PC-3 (cell line): ENCODE measurements at regions not wholly inside any gene's neighbourhood (a gene's known extent, or its start where the extent isn't known, plus 50 kb on each side); places are given as distances from the start of the nearest gene placed in this dataset.
A peak's percentile ranks its signal among the peaks of the same experiment; 100 is the strongest.

Experiments
- ATAC-seq: fragments of 200-7000 bp; cut with Tn5 transposase; 2 replicates; pipeline ENCODE4 v1.9.1; 2020; ENCODE audit warnings: mild to moderate bottlenecking, moderate library complexity
- BruUV-seq: library from RNA; stranded (reverse); fragments of 400-500 nt; replicated peaks from 2 replicates; lab custom pipeline; 2021; lab: Mats Ljungman, UMichigan
- CTCF ChIA-PET: fragments of 300-600 bp; sonication (Branson Sonifier 250); formaldehyde crosslinking; loops from one replicate; lab custom pipeline; 2022; ENCODE audit warnings: antibody characterized with exemption; lab: Charles Lee
- POLR2A ChIA-PET: fragments of 300-600 bp; sonication (Branson Sonifier 250); formaldehyde crosslinking; loops from one replicate; lab custom pipeline; 2022; ENCODE audit warnings: antibody characterized with exemption; ENCODE audit not compliant: unreplicated experiment; lab: Charles Lee
- DNase-seq: peaks from one replicate; pipeline ENCODE4 v3.0.0-alpha.2; 2015
- H2AFZ ChIP-seq: fragments of 300-600 bp; sonication (generic); 2 replicates; pipeline ENCODE4 v1.6.0; 2016; ENCODE audit warnings: antibody characterized with exemption, low read length
- H3F3A ChIP-seq: fragments of 300-600 bp; sonication (generic); one replicate; pipeline ENCODE4 v1.6.0; 2017; ENCODE audit warnings: antibody characterized with exemption, low read length, control low read depth, mild to moderate bottlenecking; ENCODE audit not compliant: unreplicated experiment
- H3K27ac ChIP-seq: fragments of 300-600 bp; sonication (generic); 2 replicates; pipeline ENCODE4 v1.5.1; 2016; ENCODE audit warnings: mild to moderate bottlenecking, low read length
- H3K27me3 ChIP-seq: fragments of 300-600 bp; sonication (generic); 2 replicates; pipeline ENCODE4 v1.6.1; 2016; ENCODE audit warnings: low read length, mixed read lengths
- H3K36me3 ChIP-seq: fragments of 300-600 bp; sonication (generic); 2 replicates; pipeline ENCODE4 v1.6.1; 2016; ENCODE audit warnings: low read depth, mixed run types, low read length, mixed read lengths
- H3K4me1 ChIP-seq: fragments of 300-600 bp; sonication (generic); 2 replicates; pipeline ENCODE4 v1.5.1; 2016; ENCODE audit warnings: low read length; ENCODE audit not compliant: insufficient read depth
- H3K4me2 ChIP-seq: fragments of 300-600 bp; sonication (generic); 2 replicates; pipeline ENCODE4 v1.6.0; 2016; ENCODE audit warnings: low read length
- H3K4me3 ChIP-seq: fragments of 300-600 bp; sonication (generic); 2 replicates; pipeline ENCODE4 v1.5.1; 2016; ENCODE audit warnings: mild to moderate bottlenecking, low read length, mixed read lengths
- H3K79me2 ChIP-seq: fragments of 300-600 bp; sonication (generic); 2 replicates; pipeline ENCODE4 v1.6.1; 2017; ENCODE audit warnings: low read length, mixed read lengths
- H3K9ac ChIP-seq: fragments of 300-600 bp; sonication (generic); 2 replicates; pipeline ENCODE4 v1.6.0; 2016; ENCODE audit warnings: mild to moderate bottlenecking, low read length
- H3K9me2 ChIP-seq: fragments of 300-600 bp; sonication (generic); replicated peaks from 2 replicates; pipeline ENCODE4 v1.6.1; 2016; ENCODE audit warnings: mixed run types, low read length, mixed read lengths
- H3K9me3 ChIP-seq: fragments of 300-600 bp; sonication (generic); 2 replicates; pipeline ENCODE4 v1.6.1; 2016; ENCODE audit warnings: low read length, mixed read lengths
- H4K20me1 ChIP-seq: fragments of 300-600 bp; sonication (generic); 2 replicates; pipeline ENCODE4 v1.6.1; 2016; ENCODE audit warnings: low read length, mixed read lengths
- EZH2 ChIP-seq: fragments of 300-600 bp; sonication (generic); IDR thresholded peaks from one replicate; pipeline ENCODE4 v1.6.1; 2017; ENCODE audit warnings: antibody characterized with exemption, mild to moderate bottlenecking, low read length; ENCODE audit not compliant: unreplicated experiment
- EZH2phosphoT487 ChIP-seq: fragments of 300-600 bp; sonication (generic); IDR thresholded peaks from 2 replicates; pipeline ENCODE4 v1.6.1; 2018; ENCODE audit warnings: mild to moderate bottlenecking, antibody characterized with exemption, low read length, borderline replicate concordance
- intact Hi-C: fragments of 100-400 bp; cut with micrococcal nuclease; formaldehyde crosslinking; loops from 2 replicates; pipeline ENCODE4 v1.9.0; 2023
- TF ChIP-seq, protein P1 (sequence below): fragments of 300-600 bp; sonication (generic); conservative IDR thresholded peaks from 2 replicates; pipeline ENCODE4 v1.5.1; 2017; ENCODE audit warnings: antibody characterized with exemption, low read depth, mild to moderate bottlenecking, low read length

DNA sequence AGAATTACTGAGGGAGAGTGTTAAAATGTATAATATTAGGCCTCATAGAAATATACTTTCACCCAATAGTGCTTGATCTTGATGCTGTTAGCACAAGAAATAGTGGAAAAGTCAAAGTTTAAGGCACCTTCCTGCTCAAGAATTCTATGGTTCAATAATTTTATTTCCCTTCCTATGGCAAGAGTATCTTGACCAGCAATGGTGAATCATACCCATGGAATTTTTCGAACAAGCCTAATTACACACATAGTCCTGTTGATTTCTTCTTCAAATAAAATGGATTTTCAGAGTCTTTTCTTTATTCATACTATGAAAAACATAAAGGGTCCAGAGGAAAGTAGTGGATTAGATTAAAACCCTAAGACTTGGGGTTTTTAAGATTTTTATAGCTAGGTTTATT, 810.6 kb downstream of the CDH11 start:
- Histone ChIP-seq H3F3A (no peaks in the 10 kb centered on the region), H3K4me2 (peak overlapping the region; percentile 12; the same call in 1 of the 2 replicates), H3K27me3 (no peaks in the 10 kb centered on the region), H4K20me1 (no peaks in the 10 kb centered on the region), H3K4me3 (no peak overlapping the region), H3K27ac (no peak overlapping the region), H3K9ac (no peak overlapping the region), H3K9me2 (no peaks in the 10 kb centered on the region), H3K4me1 (peaks cover 10% of the 10 kb centered on the region; the same call in 1 of the 2 replicates), H3K79me2 (no peaks in the 10 kb centered on the region), H3K9me3 (no peaks in the 10 kb centered on the region), H2AFZ (no peak overlapping the region), H3K36me3 (no peaks in the 10 kb centered on the region)
- ATAC-seq (peak; percentile 70), DNase-seq (peak; percentile 48)
- no TSS peak for BruUV-seq
- ChIA-PET POLR2A (no interaction called here), CTCF (no interaction called here)
- TF ChIP-seq EZH2, result no peak
- TF ChIP-seq, protein P1, sequence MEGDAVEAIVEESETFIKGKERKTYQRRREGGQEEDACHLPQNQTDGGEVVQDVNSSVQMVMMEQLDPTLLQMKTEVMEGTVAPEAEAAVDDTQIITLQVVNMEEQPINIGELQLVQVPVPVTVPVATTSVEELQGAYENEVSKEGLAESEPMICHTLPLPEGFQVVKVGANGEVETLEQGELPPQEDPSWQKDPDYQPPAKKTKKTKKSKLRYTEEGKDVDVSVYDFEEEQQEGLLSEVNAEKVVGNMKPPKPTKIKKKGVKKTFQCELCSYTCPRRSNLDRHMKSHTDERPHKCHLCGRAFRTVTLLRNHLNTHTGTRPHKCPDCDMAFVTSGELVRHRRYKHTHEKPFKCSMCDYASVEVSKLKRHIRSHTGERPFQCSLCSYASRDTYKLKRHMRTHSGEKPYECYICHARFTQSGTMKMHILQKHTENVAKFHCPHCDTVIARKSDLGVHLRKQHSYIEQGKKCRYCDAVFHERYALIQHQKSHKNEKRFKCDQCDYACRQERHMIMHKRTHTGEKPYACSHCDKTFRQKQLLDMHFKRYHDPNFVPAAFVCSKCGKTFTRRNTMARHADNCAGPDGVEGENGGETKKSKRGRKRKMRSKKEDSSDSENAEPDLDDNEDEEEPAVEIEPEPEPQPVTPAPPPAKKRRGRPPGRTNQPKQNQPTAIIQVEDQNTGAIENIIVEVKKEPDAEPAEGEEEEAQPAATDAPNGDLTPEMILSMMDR, result no peak
- TF ChIP-seq EZH2phosphoT487, result no peak
- intact Hi-C loops, result no loop called here

DNA sequence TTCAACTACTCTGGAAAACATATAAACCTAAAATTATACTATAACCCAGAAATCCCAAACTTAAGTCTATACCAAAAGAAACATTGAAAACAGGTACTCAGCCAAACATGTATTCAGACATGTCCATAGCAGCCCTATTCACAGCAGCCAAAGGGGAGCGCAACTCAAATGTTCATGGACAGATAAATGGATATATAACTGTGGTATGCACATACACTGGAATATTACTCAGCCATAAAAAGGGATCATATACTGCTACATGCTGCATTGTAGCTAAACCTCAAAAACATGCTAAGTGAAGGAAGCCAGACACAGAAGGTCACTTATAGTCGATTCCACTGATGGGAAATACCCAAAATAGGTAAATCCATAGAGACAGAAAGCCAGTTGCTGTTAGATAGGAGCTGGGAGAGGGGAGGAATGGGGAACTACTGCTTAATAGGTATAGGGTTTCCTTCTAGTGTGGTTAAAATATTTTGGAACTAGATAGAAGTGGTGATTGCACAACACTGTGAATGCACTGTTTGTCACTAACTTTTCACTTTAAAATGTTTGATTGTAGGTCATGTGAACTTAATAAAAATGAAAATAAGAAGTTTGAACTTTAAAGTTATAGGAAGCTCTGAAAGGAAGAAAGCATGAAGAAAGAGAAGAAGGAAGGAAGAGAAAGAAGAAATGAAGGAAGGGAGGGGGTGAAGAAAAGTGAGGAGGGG, 812.3 kb downstream of the CDH11 start:
- H3K79me2 ChIP-seq, result no peaks in the 10 kb centered on the region
- no TSS peak for BruUV-seq
- no peaks in the 10 kb centered on the region for H3K9me3 ChIP-seq
- H3F3A ChIP-seq, result no peaks in the 10 kb centered on the region
- ATAC-seq (no peak), DNase-seq (no peak)
- H3K4me3 ChIP-seq, result no peak overlapping the region
- H3K9me2 ChIP-seq, result no peaks in the 10 kb centered on the region
- no peak overlapping the region for H3K4me2 ChIP-seq
- intact Hi-C loops, result no loop called here
- no peak overlapping the region for H3K9ac ChIP-seq
- ChIA-PET POLR2A (no interaction called here), CTCF (no interaction called here)
- H4K20me1 ChIP-seq, result no peaks in the 10 kb centered on the region
- H3K27ac ChIP-seq, result no peak overlapping the region
- no peaks in the 10 kb centered on the region for H3K36me3 ChIP-seq
- no peak overlapping the region for H2AFZ ChIP-seq
- no peak for TF ChIP-seq EZH2
- TF ChIP-seq, protein P1, result no peak
- no peak for TF ChIP-seq EZH2phosphoT487
- peaks cover 10% of the 10 kb centered on the region; the same call in 1 of the 2 replicates for H3K4me1 ChIP-seq
- no peaks in the 10 kb centered on the region for H3K27me3 ChIP-seq

DNA sequence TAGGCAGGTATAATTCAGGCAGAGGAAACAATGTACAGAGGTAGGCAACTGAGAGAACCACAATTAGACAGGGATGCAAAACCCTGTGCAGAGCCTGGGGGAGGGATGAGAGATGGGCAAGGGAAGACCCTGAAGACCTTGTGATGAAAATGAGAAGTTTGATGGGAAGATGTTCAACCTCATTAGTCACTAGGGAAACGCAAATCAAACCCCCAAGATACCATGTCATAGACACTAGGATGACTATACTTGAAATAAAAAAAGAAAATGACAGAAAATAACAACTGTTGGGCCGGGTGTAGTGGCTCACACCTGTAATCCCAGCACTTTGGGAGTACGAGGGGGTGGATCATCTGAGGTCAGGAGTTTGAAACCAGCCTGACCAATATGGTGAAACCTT, 813.1 kb downstream of the CDH11 start:
- no peak overlapping the region for H2AFZ ChIP-seq
- intact Hi-C loops, result no loop called here
- no peaks in the 10 kb centered on the region for H3K27me3 ChIP-seq
- H3K79me2 ChIP-seq, result no peaks in the 10 kb centered on the region
- H3K4me1 ChIP-seq, result peaks cover 10% of the 10 kb centered on the region; the same call in 1 of the 2 replicates
- H3K4me2 ChIP-seq, result no peak overlapping the region
- POLR2A ChIA-PET, result no interaction called here
- no peak for ATAC-seq
- H3K9me3 ChIP-seq, result no peaks in the 10 kb centered on the region
- CTCF ChIA-PET, result no interaction called here
- no peak overlapping the region for H3K4me3 ChIP-seq
- H3K9ac ChIP-seq, result no peak overlapping the region
- no TSS peak for BruUV-seq
- H3K36me3 ChIP-seq, result no peaks in the 10 kb centered on the region
- TF ChIP-seq EZH2, result no peak
- TF ChIP-seq, protein P1, result no peak
- TF ChIP-seq EZH2phosphoT487, result no peak
- no peaks in the 10 kb centered on the region for H3K9me2 ChIP-seq
- no peak for DNase-seq
- H4K20me1 ChIP-seq, result no peaks in the 10 kb centered on the region
- no peaks in the 10 kb centered on the region for H3F3A ChIP-seq
- no peak overlapping the region for H3K27ac ChIP-seq
